Suppressor macrophage (primary cell): ENCODE measurements at regions not wholly inside any gene's neighbourhood (a gene's known extent, or its start where the extent isn't known, plus 50 kb on each side); places are given as distances from the start of the nearest gene placed in this dataset.
"Not testable (repeated sequence)": the region's sequence is repeated elsewhere in the genome, so short reads cannot be mapped to it uniquely, and the experiment has no call there.

ENCODE experiments used
- DNase-seq, 4 experiments: peaks; one replicate each; pipeline ENCODE4 v3.0.0-alpha.2; 2020 to 2022

GRCh38 chr13:34719060-34719875 lies 222.8 kb upstream of the NBEA start:
- DNase-seq: no peak

DNA sequence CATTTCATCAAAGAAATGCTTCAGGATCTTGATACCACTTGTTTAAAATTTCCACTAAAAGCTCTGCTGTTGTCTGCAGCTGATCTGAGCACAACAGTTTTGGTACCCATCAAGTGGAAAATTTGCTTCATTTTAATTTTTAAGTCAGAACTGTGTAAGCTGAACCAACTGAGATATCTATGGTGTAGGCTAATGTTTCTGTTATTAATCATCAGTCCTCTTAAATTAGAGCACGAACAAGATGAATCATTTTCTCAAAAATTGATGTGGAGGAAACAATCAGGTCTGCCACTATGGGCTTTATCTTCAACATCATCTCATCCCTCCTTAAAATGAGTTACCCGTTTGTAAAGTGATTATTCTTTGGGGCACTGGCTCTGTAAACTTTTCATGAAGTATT lies 221.5 kb upstream of the NBEA start:
- no peak for DNase-seq

DNA sequence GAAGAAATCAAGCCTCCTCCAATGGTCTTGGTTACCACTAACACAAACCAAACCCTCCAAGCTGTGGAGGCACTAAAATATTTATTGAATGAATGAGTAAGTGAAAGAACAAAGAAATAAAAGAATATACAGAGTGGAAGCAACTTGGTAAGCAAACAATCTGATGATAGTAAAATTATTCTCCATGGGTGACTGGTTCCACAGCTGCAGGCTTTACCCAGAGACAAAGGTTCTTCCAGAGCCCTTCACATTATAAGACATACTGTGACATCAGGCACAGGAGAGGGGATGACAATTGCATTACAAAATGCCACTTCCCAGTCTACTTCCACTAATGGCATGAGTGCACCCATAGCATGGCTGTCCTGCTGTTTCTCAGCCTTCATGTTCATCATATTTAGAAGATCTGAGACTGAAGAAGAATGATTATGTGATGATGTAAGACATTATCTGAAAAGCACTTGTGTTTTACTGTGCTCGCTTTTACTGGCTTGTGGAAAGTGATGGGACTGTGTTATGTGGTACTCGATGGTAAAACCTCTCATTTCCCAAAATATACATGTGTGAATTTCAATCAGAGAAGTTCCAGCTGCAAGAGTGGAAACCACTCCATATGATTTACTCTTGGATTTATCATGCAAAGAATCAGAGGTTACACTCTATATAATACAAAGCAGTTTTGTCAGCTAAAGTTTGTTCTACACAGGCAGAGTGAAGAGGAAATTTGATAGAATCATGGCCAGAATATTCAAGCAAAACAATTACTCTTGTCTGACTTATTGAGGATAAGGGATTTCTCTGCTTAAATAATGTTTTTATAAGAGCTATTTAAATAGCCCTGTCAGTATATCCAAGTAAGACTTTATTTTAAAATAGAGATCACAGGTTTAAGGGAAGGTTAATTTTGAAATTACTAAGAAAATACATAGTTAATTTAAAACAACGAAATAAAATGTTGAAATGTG lies 220.2 kb upstream of the NBEA start:
- DNase-seq: no peak

- DNase-seq: no peak
Observed at GRCh38 chr13:34722922-34723321, 219.1 kb upstream of the NBEA start.

- no peak for DNase-seq
Observed at GRCh38 chr13:34730961-34731360, 211.1 kb upstream of the NBEA start.

DNA sequence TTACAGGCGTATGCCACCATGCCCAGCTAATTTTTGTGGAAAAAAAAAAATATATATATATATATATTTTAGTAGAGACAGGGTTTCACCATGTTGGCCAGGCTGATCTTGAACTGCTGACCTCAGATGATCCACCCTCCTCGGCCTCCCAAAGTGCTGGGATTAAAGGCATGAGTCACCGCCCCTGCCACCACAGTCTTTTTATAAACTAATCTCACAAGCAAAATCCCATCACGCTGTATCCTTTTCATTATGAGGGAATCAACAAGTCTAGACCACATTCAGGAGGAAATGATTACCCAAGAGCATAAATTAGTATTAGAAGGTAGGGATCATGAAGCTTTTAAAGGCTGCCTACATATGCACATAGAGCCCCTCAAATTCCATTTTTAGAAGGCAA lies 210.6 kb upstream of the NBEA start:
- no peak for DNase-seq

GRCh38 chr13:34733721-34734120 lies 208.3 kb upstream of the NBEA start:
- DNase-seq: no peak

DNA sequence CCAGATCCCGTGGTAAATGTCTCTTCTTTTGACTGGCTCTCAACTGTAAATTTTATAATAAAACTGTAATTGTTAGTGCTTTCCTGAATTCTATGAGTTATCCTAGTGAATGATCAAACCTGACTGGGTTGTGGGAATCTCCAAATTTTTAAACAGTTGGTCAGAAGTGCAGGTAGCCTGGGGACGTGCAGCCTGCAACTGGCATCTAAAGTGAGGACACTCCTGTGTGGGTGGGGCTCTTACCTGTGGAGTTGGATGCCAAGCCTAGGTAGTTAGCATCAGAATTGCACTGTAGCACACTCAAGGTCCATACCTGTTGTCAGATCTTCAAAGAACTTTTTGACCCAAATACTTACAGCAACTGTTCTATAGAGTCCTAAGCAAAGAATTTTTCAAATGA lies 207.1 kb upstream of the NBEA start:
- DNase-seq: no peak

DNA sequence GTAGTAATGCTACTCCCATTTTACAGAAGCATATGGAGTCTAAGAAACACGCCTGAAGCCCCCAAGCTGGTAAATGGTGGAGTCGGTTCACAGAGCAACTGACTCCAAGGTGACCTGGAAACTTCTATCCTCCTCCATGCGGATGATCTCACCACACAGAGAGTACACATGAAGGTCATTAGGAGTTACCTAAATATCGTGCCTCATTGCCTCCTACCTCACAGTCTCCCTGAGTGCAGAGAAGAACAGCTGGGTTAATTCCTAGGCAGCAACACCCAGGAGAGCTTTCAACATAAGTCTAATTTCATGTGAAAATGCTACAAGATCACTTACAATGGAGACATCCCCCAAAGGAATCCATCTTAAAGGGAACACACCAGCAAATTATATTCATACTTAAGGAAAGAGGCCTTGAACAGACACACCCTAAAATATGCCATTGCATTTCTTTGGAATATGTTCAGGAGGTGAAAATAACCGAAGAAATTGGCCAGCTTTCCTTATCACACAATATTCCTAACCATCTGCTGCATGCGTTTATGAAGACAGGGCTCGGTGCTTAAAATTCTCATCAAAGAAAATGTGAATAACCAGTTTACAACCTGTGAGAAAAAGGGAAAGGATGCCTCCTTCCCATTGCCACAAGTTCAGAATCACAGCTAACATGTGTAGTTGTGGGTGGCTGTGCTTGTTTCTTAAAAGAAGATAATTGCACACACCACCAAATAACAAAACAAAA lies 203.6 kb upstream of the NBEA start:
- no peak for DNase-seq

DNA sequence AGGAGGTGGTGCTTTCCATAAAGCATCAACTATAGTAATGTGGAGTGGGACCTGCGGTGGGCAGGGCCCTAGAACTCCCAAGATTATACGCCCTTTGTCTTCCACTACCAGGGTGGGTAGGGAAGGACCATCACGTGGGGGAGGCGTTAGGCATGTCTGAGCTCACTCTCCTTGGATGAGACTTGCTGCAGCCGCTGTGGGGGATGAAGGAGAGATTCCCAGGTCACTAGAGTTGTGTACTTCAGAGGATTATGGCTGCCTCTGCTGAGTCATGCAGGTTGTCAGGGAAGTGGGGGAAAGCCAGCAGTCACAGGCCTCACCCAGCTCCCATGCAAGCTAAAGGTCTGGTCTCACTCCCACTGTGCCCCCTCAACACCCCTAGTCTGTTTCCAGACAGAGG lies 195.0 kb upstream of the NBEA start:
- DNase-seq: not testable (repeated sequence)

DNA sequence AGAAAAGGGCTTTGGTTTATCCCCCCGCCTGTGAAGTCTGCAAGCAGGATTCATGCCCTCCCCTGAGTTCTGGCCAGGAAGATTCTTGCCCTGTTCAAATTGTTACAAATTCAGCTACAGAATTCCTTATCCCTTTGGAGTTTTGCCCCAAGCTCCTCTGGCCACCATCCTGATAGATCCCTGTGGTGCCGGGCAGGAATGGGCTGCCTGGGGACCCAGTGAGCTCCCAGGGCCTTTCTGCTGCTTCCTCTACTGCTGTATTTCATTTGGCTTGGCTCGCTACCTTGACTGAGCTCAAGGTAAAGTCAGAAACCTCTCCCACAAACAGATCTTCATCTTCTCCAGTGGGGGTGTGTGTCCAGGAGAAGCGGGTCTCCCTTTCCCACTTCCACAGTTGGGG lies 194.6 kb upstream of the NBEA start:
- DNase-seq: no peak

DNA sequence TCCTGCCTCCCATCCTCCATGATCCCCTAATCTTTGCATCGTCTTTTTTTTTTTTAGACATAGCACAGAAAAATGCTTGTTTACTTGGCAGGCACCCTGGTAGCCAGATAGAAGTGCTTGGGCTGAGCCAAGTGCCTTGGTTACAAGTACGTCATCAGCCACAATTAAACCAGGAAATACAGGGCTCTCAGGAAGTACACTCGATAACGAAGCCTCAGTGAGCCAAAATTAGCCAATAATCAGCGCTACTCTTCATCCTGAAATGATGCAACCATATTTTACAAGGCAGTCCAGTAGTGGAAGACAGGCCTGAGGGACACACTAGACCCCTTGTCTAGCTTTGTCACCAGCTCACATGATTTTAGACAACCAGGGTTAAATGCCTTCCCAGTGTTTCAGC lies 194.0 kb upstream of the NBEA start:
- DNase-seq: no peak

DNA sequence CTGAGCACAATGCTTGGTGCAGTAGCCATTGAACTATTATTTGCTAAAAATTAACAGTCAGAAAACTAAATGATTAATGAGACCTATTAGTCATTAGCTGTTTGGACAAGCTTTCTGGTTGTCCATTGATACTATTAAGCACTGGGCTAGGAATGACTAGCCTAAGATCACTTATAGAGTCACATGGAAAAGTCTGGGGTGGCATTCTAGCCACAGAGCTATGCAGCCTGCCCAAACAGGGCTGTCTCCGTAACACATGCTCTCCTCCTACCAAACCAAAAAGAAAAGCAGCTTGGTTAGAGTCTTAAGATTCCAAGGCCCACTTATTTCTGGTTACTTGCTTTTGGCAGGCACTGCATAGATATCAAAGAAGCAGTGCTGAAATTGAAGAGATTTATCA lies 193.5 kb upstream of the NBEA start:
- no peak for DNase-seq

GRCh38 chr13:34749046-34749445 lies 193.0 kb upstream of the NBEA start:
- DNase-seq: no peak

- no peak for DNase-seq
Observed at GRCh38 chr13:34750078-34750931, 191.8 kb upstream of the NBEA start.

DNA sequence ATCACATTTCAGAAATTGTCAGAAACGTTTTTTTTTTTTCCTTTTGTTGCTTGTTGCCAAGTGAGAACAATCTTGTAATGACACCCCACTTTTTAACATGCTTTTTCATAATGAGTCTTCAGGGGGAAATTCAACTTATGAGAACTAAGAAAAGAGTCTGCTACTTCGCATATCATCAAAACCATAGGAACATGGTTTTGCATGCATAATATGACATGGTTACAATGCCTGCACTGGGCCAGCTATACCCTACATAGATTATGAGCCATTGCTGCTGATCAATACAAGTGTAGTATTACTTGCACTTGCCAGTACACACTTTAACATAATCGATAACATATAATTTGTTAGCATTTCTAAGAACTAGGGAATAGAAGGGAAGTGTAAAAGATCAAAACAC lies 191.0 kb upstream of the NBEA start:
- DNase-seq: no peak

GRCh38 chr13:34751492-34751891 lies 190.6 kb upstream of the NBEA start:
- DNase-seq: no peak

DNA sequence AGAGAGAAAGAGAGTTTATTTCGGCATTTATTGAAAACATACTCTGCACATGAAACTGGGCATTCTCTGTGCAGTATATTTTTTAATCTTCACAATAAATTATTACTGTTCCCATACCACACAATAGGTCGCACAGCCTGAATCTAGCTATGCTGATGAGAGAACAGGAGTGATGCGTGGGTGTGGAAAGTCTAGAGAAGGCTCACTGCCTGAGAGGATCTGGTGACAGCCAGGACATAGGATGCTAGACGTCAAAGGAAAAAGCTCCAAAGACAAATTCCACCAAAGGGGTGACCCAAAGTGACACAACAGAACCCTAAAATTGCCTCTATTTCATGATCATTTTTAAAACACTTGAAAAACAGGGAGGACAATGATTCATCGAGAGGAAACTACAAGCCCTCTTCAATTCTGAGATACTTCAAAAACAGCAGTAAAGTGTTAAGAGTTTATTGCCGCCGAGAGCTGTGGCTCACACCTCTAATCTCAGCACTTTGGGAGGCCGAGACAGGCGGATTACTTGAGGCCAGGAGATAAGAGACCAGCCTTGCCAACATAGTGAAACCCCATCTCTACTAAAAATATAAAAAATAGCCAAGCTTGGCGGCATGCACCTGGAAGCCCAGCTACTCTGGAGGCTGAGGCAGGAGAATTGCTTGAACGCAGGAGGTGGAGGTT lies 189.6 kb upstream of the NBEA start:
- no peak for DNase-seq

GRCh38 chr13:34756136-34756535 lies 185.9 kb upstream of the NBEA start:
- no peak for DNase-seq

- no peak for DNase-seq
Observed at GRCh38 chr13:34756572-34756971, 185.5 kb upstream of the NBEA start.

DNA sequence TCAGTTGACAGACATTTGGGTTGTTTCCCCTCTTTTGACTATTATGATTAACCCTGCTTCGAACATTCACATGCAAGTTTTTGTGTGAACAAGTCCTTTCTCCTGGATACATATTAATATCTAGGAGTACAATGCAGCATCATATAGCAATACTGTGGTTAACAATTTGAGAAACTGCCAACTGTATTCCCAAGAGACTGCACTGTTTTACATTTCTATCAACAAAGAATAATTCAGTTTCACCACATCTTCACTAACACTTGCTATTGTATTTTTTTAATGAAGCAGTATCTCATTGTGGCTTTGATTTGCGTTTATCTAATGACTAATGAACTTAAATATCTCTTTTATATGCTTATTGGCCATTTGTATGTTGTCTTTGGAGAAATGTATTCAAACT lies 184.6 kb upstream of the NBEA start:
- DNase-seq: no peak

DNA sequence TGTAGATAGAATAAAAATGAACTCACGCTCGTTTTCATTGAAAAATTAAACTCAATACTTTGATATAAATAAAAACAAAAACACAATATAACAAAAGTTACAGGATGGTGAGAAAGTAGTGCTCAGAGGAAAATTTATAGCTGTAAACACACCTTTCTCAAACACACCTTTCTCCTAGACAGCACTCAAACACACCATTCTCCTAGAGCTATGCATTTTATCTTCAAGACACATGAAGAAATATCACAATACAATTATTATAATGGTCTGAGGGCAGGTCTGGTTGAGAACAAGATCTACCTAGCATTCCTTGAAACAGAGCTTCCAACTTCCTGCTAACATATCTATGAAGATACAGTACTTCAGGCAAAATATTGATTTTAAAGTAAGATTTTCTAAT lies 183.4 kb upstream of the NBEA start:
- DNase-seq: no peak
